CD14-positive monocyte (primary cell): ENCODE measurements at regions not wholly inside any gene's neighbourhood (a gene's known extent, or its start where the extent isn't known, plus 50 kb on each side); places are given as distances from the start of the nearest gene placed in this dataset.

Experiments
- DNase-seq, 3 donors: peaks; one replicate each; pipeline ENCODE4 v3.0.0-alpha.2; 2011 to 2022
- H2AFZ ChIP-seq: 2 replicates; pipeline ENCODE4 v1.6.0; 2012; ENCODE audit warnings: mild to moderate bottlenecking, low read depth, low read length, inconsistent platforms; ENCODE audit not compliant: insufficient read depth, poor library complexity, severe bottlenecking
- H3K27ac ChIP-seq, 2 donors: 1 replicate in 1 of 2; 2 replicates in 1 of 2; pipeline ENCODE4 v1.5.1; 2012 to 2013; ENCODE audit warnings: low read length in 2 of 2, control low read depth in 1 of 2, inconsistent platforms in 1 of 2, low read depth in 1 of 2, mild to moderate bottlenecking in 1 of 2
- H3K27me3 ChIP-seq, 2 donors: one replicate each; pipeline versions ENCODE4 v1.6.0 to v1.6.1; 2011 to 2013; ENCODE audit warnings: low read length in 2 of 2; ENCODE audit not compliant: control insufficient read depth in 2 of 2, insufficient read depth in 2 of 2
- H3K36me3 ChIP-seq, 2 donors: replicated peaks in 1 of 2; 1 replicate in 1 of 2; 2 replicates in 1 of 2; pipeline versions ENCODE4 v1.5.1 to v1.6.1; 2012 to 2013; ENCODE audit warnings: low read length in 2 of 2, control low read depth in 1 of 2, inconsistent platforms in 1 of 2, mild to moderate bottlenecking in 1 of 2; ENCODE audit not compliant: insufficient read depth in 2 of 2, control insufficient read depth in 1 of 2
- H3K4me1 ChIP-seq, 2 donors: 1 replicate in 1 of 2; 2 replicates in 1 of 2; pipeline versions ENCODE4 v1.5.1 to v1.6.1; 2012 to 2013; ENCODE audit warnings: low read length in 2 of 2, control low read depth in 1 of 2, inconsistent platforms in 1 of 2, mild to moderate bottlenecking in 1 of 2, moderate library complexity in 1 of 2; ENCODE audit not compliant: insufficient read depth in 2 of 2, control insufficient read depth in 1 of 2
- H3K4me2 ChIP-seq: replicated peaks from 2 replicates; pipeline ENCODE3; 2012; ENCODE audit warnings: low read length, moderate library complexity, mild to moderate bottlenecking; ENCODE audit not compliant: poor library complexity, severe bottlenecking; ENCODE audit errors: extremely low read depth
- H3K4me3 ChIP-seq, 3 experiments: fragments of 200-600 bp in 1 of 3; sonication (generic) in 1 of 3; replicated peaks in 1 of 3; 1 replicate in 2 of 3; 2 replicates in 1 of 3; pipeline ENCODE4 v1.5.1; 2011 to 2013; ENCODE audit warnings: low read length in 3 of 3, mild to moderate bottlenecking in 3 of 3, control low read depth in 2 of 3, low read depth in 2 of 3, inconsistent platforms in 1 of 3, moderate library complexity in 1 of 3
- H3K79me2 ChIP-seq: 2 replicates; pipeline ENCODE4 v1.6.0; 2012; ENCODE audit warnings: mild to moderate bottlenecking, control low read depth, inconsistent platforms, low read length, moderate library complexity; ENCODE audit not compliant: insufficient read depth
- H3K9ac ChIP-seq: 2 replicates; pipeline ENCODE4 v1.6.0; 2017; ENCODE audit warnings: low read length, mild to moderate bottlenecking; ENCODE audit not compliant: insufficient read depth, poor library complexity, severe bottlenecking
- H3K9me3 ChIP-seq, 2 donors: replicated peaks in 1 of 2; 1 replicate in 1 of 2; 2 replicates in 1 of 2; pipeline versions ENCODE4 v1.5.1 to v1.6.1; 2012 to 2013; ENCODE audit warnings: low read length in 2 of 2, control low read depth in 1 of 2; ENCODE audit not compliant: control insufficient read depth in 1 of 2, insufficient read depth in 1 of 2
- H4K20me1 ChIP-seq: 2 replicates; pipeline ENCODE4 v1.6.0; 2012; ENCODE audit warnings: mild to moderate bottlenecking, low read length, control low read depth, moderate library complexity; ENCODE audit not compliant: insufficient read depth
- H3K27ac Mint-ChIP-seq, 7 donors: one replicate each; pipeline ENCODE4 v1.8.0; 2020; ENCODE audit warnings: mild to moderate bottlenecking in 7 of 7, mixed read lengths in 7 of 7, moderate library complexity in 6 of 7, inconsistent platforms in 2 of 7
- H3K27me3 Mint-ChIP-seq, 3 donors: one replicate each; pipeline ENCODE4 v1.8.0; 2021 to 2022; ENCODE audit warnings: low read depth in 3 of 3, mild to moderate bottlenecking in 3 of 3, mixed read lengths in 3 of 3, moderate library complexity in 3 of 3, inconsistent platforms in 1 of 3
- H3K36me3 Mint-ChIP-seq, 2 donors: one replicate each; pipeline ENCODE4 v1.8.0; 2020; ENCODE audit warnings: mixed read lengths in 2 of 2, inconsistent platforms in 1 of 2, mild to moderate bottlenecking in 1 of 2
- H3K4me1 Mint-ChIP-seq: one replicate; pipeline ENCODE4 v1.8.0; 2020; ENCODE audit warnings: mild to moderate bottlenecking, mixed read lengths
- H3K4me3 Mint-ChIP-seq, 2 donors: one replicate each; pipeline ENCODE4 v1.8.0; 2020; ENCODE audit warnings: mild to moderate bottlenecking in 2 of 2, mixed read lengths in 2 of 2, moderate library complexity in 1 of 2
- H3K9me3 Mint-ChIP-seq, 7 donors: one replicate each; pipeline ENCODE4 v1.8.0; 2020 to 2022; ENCODE audit warnings: mixed read lengths in 7 of 7, mild to moderate bottlenecking in 6 of 7, moderate library complexity in 6 of 7, inconsistent platforms in 2 of 7
- CTCF ChIP-seq: fragments of 200-600 bp; IDR thresholded peaks from one replicate; pipeline ENCODE4 v1.8.0; 2022; ENCODE audit warnings: antibody characterized with exemption, mild to moderate bottlenecking
- WGBS: methylation state at CpG from one replicate; pipeline ENCODE4 v1.1.5; 2013; ENCODE audit warnings: missing lambda C conversion rate; ENCODE audit not compliant: insufficient coverage; 5-methylcytosine and 5-hydroxymethylcytosine counted together
- intact Hi-C, 2 donors: fragments of 100-400 bp; cut with micrococcal nuclease; formaldehyde crosslinking; loops; one replicate each; pipeline versions ENCODE4 v1.15.0 to v1.15.1; 2023

GRCh38 chr7:51455948-51456347 is 139.3 kb upstream of the COBL start:
- no peak for TF ChIP-seq CTCF
- H3K9me3 Mint-ChIP-seq, result peaks cover 1 to 17% (median 4%) of the 10 kb centered on the region in 7 donors
- H3K36me3 Mint-ChIP-seq, result no peaks in the 10 kb centered on the region
- Histone ChIP-seq H3K27me3 (no peaks in the 10 kb centered on the region), H3K9ac (no peak overlapping the region), H3K4me1 (no peaks in the 10 kb centered on the region), H3K9me3 (no peaks in the 10 kb centered on the region), H3K27ac (no peak overlapping the region), H4K20me1 (no peaks in the 10 kb centered on the region), H3K4me2 (no peak overlapping the region), H3K4me3 (no peak overlapping the region), H3K36me3 (no peaks in the 10 kb centered on the region), H2AFZ (no peak overlapping the region), H3K79me2 (no peaks in the 10 kb centered on the region)
- peaks cover 0 to 7% (median 0%) of the 10 kb centered on the region in 3 donors for H3K27me3 Mint-ChIP-seq
- no peak overlapping the region for H3K27ac Mint-ChIP-seq
- whole genome bisulfite sequencing, result 15% methylated on average over 2 of the region's 6 CpGs
- no peak overlapping the region for H3K4me3 Mint-ChIP-seq
- no peaks in the 10 kb centered on the region for H3K4me1 Mint-ChIP-seq
- DNase-seq, result no peak
- intact Hi-C loops, result no loop called here

GRCh38 chr7:51455513-51455912 is 138.9 kb upstream of the COBL start:
- no peaks in the 10 kb centered on the region for H3K4me1 ChIP-seq
- H3K9me3 ChIP-seq, result no peaks in the 10 kb centered on the region
- H3K27me3 ChIP-seq, result no peaks in the 10 kb centered on the region
- no peak overlapping the region for H3K9ac ChIP-seq
- WGBS, result 75% methylated on average over 1 of the region's 3 CpGs
- no peak for DNase-seq
- Mint-ChIP-seq H3K27me3 (peaks cover 0 to 7% (median 0%) of the 10 kb centered on the region in 3 donors), H3K27ac (no peak overlapping the region), H3K4me3 (no peak overlapping the region), H3K36me3 (no peaks in the 10 kb centered on the region), H3K4me1 (no peaks in the 10 kb centered on the region), H3K9me3 (peaks cover 1 to 17% (median 4%) of the 10 kb centered on the region in 7 donors)
- no peaks in the 10 kb centered on the region for H3K36me3 ChIP-seq
- H2AFZ ChIP-seq, result no peak overlapping the region
- no peak overlapping the region for H3K4me3 ChIP-seq
- no peak for TF ChIP-seq CTCF
- intact Hi-C loops, result no loop called here
- no peak overlapping the region for H3K4me2 ChIP-seq
- no peak overlapping the region for H3K27ac ChIP-seq
- no peaks in the 10 kb centered on the region for H3K79me2 ChIP-seq
- no peaks in the 10 kb centered on the region for H4K20me1 ChIP-seq
